NB4 (cell line): ENCODE measurements at regions not wholly inside any gene's neighbourhood (a gene's known extent, or its start where the extent isn't known, plus 50 kb on each side); places are given as distances from the start of the nearest gene placed in this dataset.

ENCODE experiments used
- DNase-seq: peaks from one replicate; pipeline ENCODE4 v3.0.0; 2010; ENCODE audit warnings: low read depth
- H3K4me3 ChIP-seq: one replicate; pipeline ENCODE4 v1.5.1; 2011; ENCODE audit warnings: mild to moderate bottlenecking, low read depth, low read length, moderate library complexity
- CTCF ChIP-seq: IDR thresholded peaks from one replicate; pipeline ENCODE4 v1.5.1; 2012; ENCODE audit warnings: low read depth, low read length
- MAX ChIP-seq: IDR thresholded peaks from 2 replicates; pipeline ENCODE4 v1.6.1; 2011; ENCODE audit warnings: low read depth, low read length
- MYC ChIP-seq: IDR thresholded peaks from 2 replicates; pipeline ENCODE4 v1.6.1; 2011; ENCODE audit warnings: low read depth, low read length
- POLR2A ChIP-seq: IDR thresholded peaks from 2 replicates; pipeline ENCODE4 v1.6.1; 2011; ENCODE audit warnings: mild to moderate bottlenecking; ENCODE audit not compliant: insufficient read length; ENCODE audit errors: extremely low read depth

- peak; percentile 69 for DNase-seq
- H3K4me3 ChIP-seq, result no peak overlapping the region
- TF ChIP-seq CTCF (peak; percentile 95), MAX (no peak), MYC (peak; percentile 42), POLR2A (no peak)
Measured at GRCh38 chr2:40554665-40555294, 102.9 kb upstream of the SLC8A1 start.

GRCh38 chr2:40556293-40556692 is 104.4 kb upstream of the SLC8A1 start:
- DNase-seq, result no peak
- no peak overlapping the region for H3K4me3 ChIP-seq
- TF ChIP-seq CTCF (no peak), MYC (no peak), POLR2A (no peak), MAX (no peak)

- H3K4me3 ChIP-seq, result no peak overlapping the region
- DNase-seq, result no peak
- TF ChIP-seq MAX (no peak), POLR2A (no peak), MYC (no peak), CTCF (no peak)
Measured at GRCh38 chr2:40556739-40557138, 104.8 kb upstream of the SLC8A1 start.

- TF ChIP-seq MAX (peak; percentile 38; the same call in 1 of the 2 replicates), MYC (peak; percentile 18; the same call in 1 of the 2 replicates), CTCF (no peak), POLR2A (no peak)
- peak; percentile 62 for DNase-seq
- no peak overlapping the region for H3K4me3 ChIP-seq
Measured at GRCh38 chr2:40558761-40559160, 106.9 kb upstream of the SLC8A1 start.

- DNase-seq, result no peak
- TF ChIP-seq MYC, result no peak
- TF ChIP-seq POLR2A, result no peak
- TF ChIP-seq MAX, result no peak
- no peak for TF ChIP-seq CTCF
- H3K4me3 ChIP-seq, result no peak overlapping the region
Measured at GRCh38 chr2:40559175-40559574, 107.3 kb upstream of the SLC8A1 start.
